Body of pancreas (tissue), 4 donors: ENCODE measurements at regions not wholly inside any gene's neighbourhood (a gene's known extent, or its start where the extent isn't known, plus 50 kb on each side); places are given as distances from the start of the nearest gene placed in this dataset.

Source experiments
- POLR2A ChIP-seq, 3 donors: fragments of 450-650 bp; IDR thresholded peaks; one replicate each; pipeline ENCODE4 v1.6.1; 2016; ENCODE audit warnings: antibody characterized with exemption in 3 of 3, mild to moderate bottlenecking in 2 of 3
- TF ChIP-seq, protein P1 (sequence below), 7 experiments: fragments of 450-650 bp in 4 of 7; fragments of 200-600 bp in 3 of 7; sonication (generic) in 3 of 7; IDR thresholded peaks; one replicate each; pipeline ENCODE4 v1.5.1; 2016 to 2019; ENCODE audit warnings: antibody characterized with exemption in 7 of 7

DNA sequence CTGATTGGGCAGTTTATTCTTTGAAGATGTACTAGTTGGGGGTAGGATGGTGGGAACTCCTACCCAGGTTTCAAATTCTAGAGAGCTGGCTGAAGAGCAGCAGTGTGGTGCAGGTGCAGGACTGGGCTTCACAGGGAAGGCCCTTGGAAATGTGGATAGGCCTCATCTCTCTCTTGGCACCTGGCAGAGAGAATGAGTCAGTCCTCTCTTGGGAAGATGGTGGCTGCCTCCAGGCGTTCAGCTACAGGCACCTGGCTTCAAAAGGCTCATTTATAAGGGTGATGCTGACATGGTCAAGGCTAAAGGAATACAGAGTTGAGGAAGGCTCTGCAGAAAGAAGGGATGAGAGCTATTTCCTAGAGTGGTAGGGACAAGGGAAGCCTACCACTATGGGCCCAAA is 179.7 kb upstream of the VASH1 start:
- TF ChIP-seq, protein P1, sequence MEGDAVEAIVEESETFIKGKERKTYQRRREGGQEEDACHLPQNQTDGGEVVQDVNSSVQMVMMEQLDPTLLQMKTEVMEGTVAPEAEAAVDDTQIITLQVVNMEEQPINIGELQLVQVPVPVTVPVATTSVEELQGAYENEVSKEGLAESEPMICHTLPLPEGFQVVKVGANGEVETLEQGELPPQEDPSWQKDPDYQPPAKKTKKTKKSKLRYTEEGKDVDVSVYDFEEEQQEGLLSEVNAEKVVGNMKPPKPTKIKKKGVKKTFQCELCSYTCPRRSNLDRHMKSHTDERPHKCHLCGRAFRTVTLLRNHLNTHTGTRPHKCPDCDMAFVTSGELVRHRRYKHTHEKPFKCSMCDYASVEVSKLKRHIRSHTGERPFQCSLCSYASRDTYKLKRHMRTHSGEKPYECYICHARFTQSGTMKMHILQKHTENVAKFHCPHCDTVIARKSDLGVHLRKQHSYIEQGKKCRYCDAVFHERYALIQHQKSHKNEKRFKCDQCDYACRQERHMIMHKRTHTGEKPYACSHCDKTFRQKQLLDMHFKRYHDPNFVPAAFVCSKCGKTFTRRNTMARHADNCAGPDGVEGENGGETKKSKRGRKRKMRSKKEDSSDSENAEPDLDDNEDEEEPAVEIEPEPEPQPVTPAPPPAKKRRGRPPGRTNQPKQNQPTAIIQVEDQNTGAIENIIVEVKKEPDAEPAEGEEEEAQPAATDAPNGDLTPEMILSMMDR (IDR thresholded peaks at IDR 0.05): no peak
- TF ChIP-seq POLR2A (IDR thresholded peaks at IDR 0.05): no peak
